SU-DHL-6 (cell line): ENCODE measurements at regions not wholly inside any gene's neighbourhood (a gene's known extent, or its start where the extent isn't known, plus 50 kb on each side); places are given as distances from the start of the nearest gene placed in this dataset.

Experiments
- H2AFZ ChIP-seq: fragments of 200-600 bp; sonication (generic); 2 replicates; pipeline ENCODE4 v1.6.1; 2014; ENCODE audit warnings: low read depth, mild to moderate bottlenecking, moderate library complexity, mixed read lengths, antibody characterized with exemption, low read length; ENCODE audit not compliant: severe bottlenecking
- H3F3A ChIP-seq: fragments of 200-600 bp; shearing (Covaris generic); 2 replicates; pipeline ENCODE4 v1.6.0; 2016; ENCODE audit warnings: antibody characterized with exemption, mild to moderate bottlenecking; ENCODE audit not compliant: insufficient read depth
- H3K27ac ChIP-seq: fragments of 200-600 bp; sonication (generic); 2 replicates; pipeline ENCODE4 v1.5.1; 2016; ENCODE audit warnings: low read depth, mild to moderate bottlenecking, low read length, moderate library complexity, mixed read lengths
- H3K27me3 ChIP-seq: fragments of 200-600 bp; sonication (generic), shearing (Covaris generic); 2 replicates; pipeline ENCODE4 v1.6.0; 2014; ENCODE audit warnings: mild to moderate bottlenecking, low read length
- H3K36me3 ChIP-seq: fragments of 200-600 bp; sonication (generic); 2 replicates; pipeline ENCODE4 v1.6.1; 2014; ENCODE audit warnings: mild to moderate bottlenecking, low read length, mixed read lengths
- H3K4me2 ChIP-seq: fragments of 300-600, 200-600 bp; shearing (Covaris generic), sonication (generic); 2 replicates; pipeline ENCODE4 v1.6.0; 2014; ENCODE audit warnings: low read length, low read depth, mild to moderate bottlenecking; ENCODE audit not compliant: poor library complexity, severe bottlenecking
- H3K4me3 ChIP-seq: fragments of 200-600 bp; sonication (generic); 2 replicates; pipeline ENCODE4 v1.5.1; 2014; ENCODE audit warnings: antibody characterized with exemption, low read length, mild to moderate bottlenecking, mixed read lengths; ENCODE audit not compliant: insufficient read depth, poor library complexity, severe bottlenecking
- H3K79me2 ChIP-seq: fragments of 200-600 bp; sonication (generic); 2 replicates; pipeline ENCODE4 v1.6.1; 2014; ENCODE audit warnings: mild to moderate bottlenecking, low read length, moderate library complexity; ENCODE audit not compliant: insufficient read depth
- H3K9ac ChIP-seq: fragments of 200-600 bp; sonication (generic); 2 replicates; pipeline ENCODE4 v1.7.0; 2014; ENCODE audit warnings: mild to moderate bottlenecking, low read length
- H3K9me2 ChIP-seq: fragments of 200-600 bp; sonication (generic); replicated peaks from 2 replicates; pipeline ENCODE4 v1.6.1; 2014; ENCODE audit warnings: low read length; ENCODE audit not compliant: insufficient read depth
- H3K9me3 ChIP-seq: fragments of 200-600 bp; sonication (generic); 2 replicates; pipeline ENCODE4 v1.6.1; 2014; ENCODE audit warnings: low read length, mixed read lengths; ENCODE audit not compliant: insufficient read depth
- H4K20me1 ChIP-seq: fragments of 200-600 bp; sonication (generic); 2 replicates; pipeline ENCODE4 v1.6.1; 2014; ENCODE audit warnings: low read depth, mild to moderate bottlenecking, antibody characterized with exemption, low read length, moderate library complexity, mixed read lengths
- CTCF ChIP-seq: fragments of 200-600 bp; sonication (generic); IDR thresholded peaks from one replicate; pipeline ENCODE4 v1.5.1; 2017; ENCODE audit warnings: antibody characterized with exemption, mild to moderate bottlenecking, low read length, moderate library complexity; ENCODE audit not compliant: insufficient read depth, poor library complexity, severe bottlenecking
- EZH2phosphoT487 ChIP-seq: fragments of 200-600 bp; sonication (generic), shearing (Covaris generic); conservative IDR thresholded peaks from 2 replicates; pipeline ENCODE4 v1.6.1; 2018; ENCODE audit warnings: mild to moderate bottlenecking, antibody characterized with exemption, low read length, moderate library complexity, mixed read lengths

- TF ChIP-seq EZH2phosphoT487: no peak
- no peak for TF ChIP-seq CTCF
- Histone ChIP-seq H3K9me3 (no peaks in the 10 kb centered on the region), H3K4me3 (no peak overlapping the region), H3K27me3 (no peaks in the 10 kb centered on the region), H3K27ac (no peak overlapping the region), H3K9me2 (no peaks in the 10 kb centered on the region), H3F3A (no peaks in the 10 kb centered on the region), H3K36me3 (no peaks in the 10 kb centered on the region), H3K4me2 (no peak overlapping the region), H3K9ac (no peak overlapping the region), H2AFZ (no peak overlapping the region), H4K20me1 (no peaks in the 10 kb centered on the region), H3K79me2 (no peaks in the 10 kb centered on the region)
Measured at GRCh38 chr3:193052354-193053045, 134.8 kb upstream of the MB21D2 start.

- H3K9ac ChIP-seq: no peak overlapping the region
- H3F3A ChIP-seq: no peaks in the 10 kb centered on the region
- no peaks in the 10 kb centered on the region for H3K27me3 ChIP-seq
- H3K9me2 ChIP-seq: no peaks in the 10 kb centered on the region
- H3K4me3 ChIP-seq: no peak overlapping the region
- no peaks in the 10 kb centered on the region for H3K36me3 ChIP-seq
- no peak overlapping the region for H2AFZ ChIP-seq
- no peaks in the 10 kb centered on the region for H3K79me2 ChIP-seq
- H3K27ac ChIP-seq: no peak overlapping the region
- no peak overlapping the region for H3K4me2 ChIP-seq
- no peaks in the 10 kb centered on the region for H3K9me3 ChIP-seq
- no peaks in the 10 kb centered on the region for H4K20me1 ChIP-seq
- TF ChIP-seq CTCF (no peak), EZH2phosphoT487 (no peak)
Measured at GRCh38 chr3:193053046-193053435, 135.4 kb upstream of the MB21D2 start.

GRCh38 chr3:193055352-193055751 lies 137.7 kb upstream of the MB21D2 start:
- Histone ChIP-seq H3K79me2 (no peaks in the 10 kb centered on the region), H3K36me3 (no peaks in the 10 kb centered on the region), H3K4me3 (no peak overlapping the region), H3K9me3 (no peaks in the 10 kb centered on the region), H3F3A (no peaks in the 10 kb centered on the region), H3K27me3 (no peaks in the 10 kb centered on the region), H3K9ac (no peak overlapping the region), H4K20me1 (no peaks in the 10 kb centered on the region), H3K4me2 (no peak overlapping the region), H3K9me2 (no peaks in the 10 kb centered on the region), H3K27ac (no peak overlapping the region), H2AFZ (no peak overlapping the region)
- TF ChIP-seq EZH2phosphoT487: no peak
- no peak for TF ChIP-seq CTCF
